ENCODE measurements at regions not wholly inside any gene's neighbourhood (a gene's known extent, or its start where the extent isn't known, plus 50 kb on each side); places are given as distances from the start of the nearest gene placed in this dataset.

GRCh38 chr14:39890026-39890425, 457.8 kb upstream of the FBXO33 start:
- Mint-ChIP-seq H3K27ac (no peak overlapping the region), H3K9me3 (peaks cover 20% of the 10 kb centered on the region), H3K36me3 (ENCODE audit: low read depth) (peaks cover 6% of the 10 kb centered on the region), H3K27me3 (ENCODE audit: insufficient read depth) (no peaks in the 10 kb centered on the region), H3K4me3 (no peak overlapping the region), H3K4me1 (no peaks in the 10 kb centered on the region)
- Histone ChIP-seq H3K4me1 (ENCODE audit: control insufficient read depth, insufficient read depth, low read length) (no peaks in the 10 kb centered on the region), H3K27me3 (ENCODE audit: control insufficient read depth, insufficient read depth, low read length, poor library complexity, severe bottlenecking) (no peaks in the 10 kb centered on the region), H3K9ac (ENCODE audit: extremely low read depth, low read length, poor library complexity, severe bottlenecking) (no peak overlapping the region), H3K36me3 (ENCODE audit: control insufficient read depth, insufficient read depth, low read length) (no peaks in the 10 kb centered on the region), H3K9me3 (ENCODE audit: control insufficient read depth, low read length) (no peaks in the 10 kb centered on the region), H3K27ac (ENCODE audit: low read depth, low read length) (no peak overlapping the region), H3K4me3 (ENCODE audit: low read length) (no peak overlapping the region)
- TF ChIP-seq CTCF (conservative IDR thresholded peaks at IDR 0.05) = no peak
- DNase-seq = no peak
- WGBS, 2 experiments (ENCODE audit: insufficient coverage in 1 of 2, insufficient read length in 1 of 2) = 87% methylated on average over 1 of the region's 1 CpG; no CpG with 5 or more reads in 1 of the 2 experiments

- Mint-ChIP-seq H3K4me1 (no peaks in the 10 kb centered on the region), H3K27ac (no peak overlapping the region), H3K4me3 (no peak overlapping the region), H3K9me3 (peaks cover 4% of the 10 kb centered on the region), H3K27me3 (ENCODE audit: insufficient read depth) (no peaks in the 10 kb centered on the region), H3K36me3 (ENCODE audit: low read depth) (no peaks in the 10 kb centered on the region)
- DNase-seq = no peak
- TF ChIP-seq CTCF (conservative IDR thresholded peaks at IDR 0.05) = no peak
- no peaks in the 10 kb centered on the region for H3K36me3 ChIP-seq (ENCODE audit: control insufficient read depth, insufficient read depth, low read length)
- H3K9ac ChIP-seq (ENCODE audit: extremely low read depth, low read length, poor library complexity, severe bottlenecking) = no peak overlapping the region
- no peak overlapping the region for H3K27ac ChIP-seq (ENCODE audit: low read depth, low read length)
- H3K4me1 ChIP-seq (ENCODE audit: control insufficient read depth, insufficient read depth, low read length) = no peaks in the 10 kb centered on the region
- H3K4me3 ChIP-seq (ENCODE audit: low read length) = no peak overlapping the region
- H3K9me3 ChIP-seq (ENCODE audit: control insufficient read depth, low read length) = no peaks in the 10 kb centered on the region
- H3K27me3 ChIP-seq (ENCODE audit: control insufficient read depth, insufficient read depth, low read length, poor library complexity, severe bottlenecking) = no peaks in the 10 kb centered on the region
These were observed 451.9 kb upstream of the FBXO33 start for GRCh38 chr14:39884091-39884490.

- Mint-ChIP-seq H3K4me1 (no peaks in the 10 kb centered on the region), H3K9me3 (no peaks in the 10 kb centered on the region), H3K27me3 (ENCODE audit: insufficient read depth) (peaks cover 5% of the 10 kb centered on the region), H3K27ac (no peak overlapping the region), H3K4me3 (no peak overlapping the region), H3K36me3 (ENCODE audit: low read depth) (no peaks in the 10 kb centered on the region)
- Histone ChIP-seq H3K4me3 (ENCODE audit: low read length) (no peak overlapping the region), H3K9ac (ENCODE audit: extremely low read depth, low read length, poor library complexity, severe bottlenecking) (no peak overlapping the region), H3K4me1 (ENCODE audit: control insufficient read depth, insufficient read depth, low read length) (no peaks in the 10 kb centered on the region), H3K9me3 (ENCODE audit: control insufficient read depth, low read length) (no peaks in the 10 kb centered on the region), H3K36me3 (ENCODE audit: control insufficient read depth, insufficient read depth, low read length) (no peaks in the 10 kb centered on the region), H3K27me3 (ENCODE audit: control insufficient read depth, insufficient read depth, low read length, poor library complexity, severe bottlenecking) (no peaks in the 10 kb centered on the region), H3K27ac (ENCODE audit: low read depth, low read length) (no peak overlapping the region)
- WGBS, 2 experiments (ENCODE audit: insufficient coverage in 1 of 2, insufficient read length in 1 of 2) = 100% methylated on average over 1 of the region's 1 CpG; no CpG with 5 or more reads in 1 of the 2 experiments
- no peak for DNase-seq
- TF ChIP-seq CTCF (conservative IDR thresholded peaks at IDR 0.05) = no peak
These were observed 448.7 kb upstream of the FBXO33 start for GRCh38 chr14:39880965-39881364.
